NCI-H510A (cell line): ENCODE measurements at regions not wholly inside any gene's neighbourhood (a gene's known extent, or its start where the extent isn't known, plus 50 kb on each side); places are given as distances from the start of the nearest gene placed in this dataset.

ENCODE experiments used
- DNase-seq: peaks from one replicate; lab custom pipeline; 2025; lab: John Stamatoyannopoulos, UW

DNA sequence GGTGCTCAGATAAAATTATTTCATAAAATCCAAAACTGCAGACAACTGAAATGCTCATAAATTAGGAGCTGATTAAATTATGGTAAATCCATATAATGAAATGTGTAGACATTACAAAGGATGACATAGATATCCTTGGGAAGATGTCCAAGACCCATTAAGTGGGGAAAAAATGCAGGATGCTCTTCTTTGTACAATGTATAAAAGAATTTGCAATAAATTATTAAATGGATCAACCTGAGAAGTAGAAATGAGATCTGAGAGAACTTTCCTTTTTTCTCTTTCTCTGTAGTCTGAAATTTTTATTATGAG lies 336.4 kb upstream of the E2F7 start:
- no peak for DNase-seq

DNA sequence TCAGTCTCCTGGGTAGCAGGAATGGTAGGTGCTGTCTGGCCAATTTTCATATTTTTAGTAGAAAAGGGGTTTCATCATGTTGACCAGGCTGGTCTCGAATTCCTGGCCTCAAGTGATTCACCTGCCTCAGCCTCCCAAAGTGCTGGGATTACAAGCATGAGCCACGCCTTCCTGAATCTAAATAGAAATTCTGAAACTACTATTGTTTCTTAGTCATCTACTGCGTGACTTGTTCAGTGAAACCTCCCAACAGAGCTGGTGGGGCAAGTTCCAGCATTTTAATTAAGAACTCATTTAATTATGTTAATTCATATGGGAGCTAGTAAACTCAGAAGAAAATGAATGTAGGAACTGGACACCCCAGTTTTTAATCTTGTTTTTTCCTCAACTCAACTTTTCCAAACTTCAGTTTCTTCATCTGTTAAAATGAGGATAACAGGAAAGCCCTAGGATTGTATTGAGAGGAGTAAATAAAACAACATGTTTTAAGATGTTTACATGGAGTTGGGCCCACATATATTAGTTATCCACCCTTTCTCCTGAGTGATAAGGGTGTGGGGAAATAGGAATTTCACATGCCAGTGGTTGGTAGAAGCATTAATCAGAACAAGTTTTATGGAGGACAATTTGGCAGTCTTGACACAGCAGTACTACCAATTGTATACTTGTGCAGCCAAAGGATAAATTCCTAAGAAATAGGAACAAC lies 335.8 kb upstream of the E2F7 start:
- DNase-seq = no peak

DNA sequence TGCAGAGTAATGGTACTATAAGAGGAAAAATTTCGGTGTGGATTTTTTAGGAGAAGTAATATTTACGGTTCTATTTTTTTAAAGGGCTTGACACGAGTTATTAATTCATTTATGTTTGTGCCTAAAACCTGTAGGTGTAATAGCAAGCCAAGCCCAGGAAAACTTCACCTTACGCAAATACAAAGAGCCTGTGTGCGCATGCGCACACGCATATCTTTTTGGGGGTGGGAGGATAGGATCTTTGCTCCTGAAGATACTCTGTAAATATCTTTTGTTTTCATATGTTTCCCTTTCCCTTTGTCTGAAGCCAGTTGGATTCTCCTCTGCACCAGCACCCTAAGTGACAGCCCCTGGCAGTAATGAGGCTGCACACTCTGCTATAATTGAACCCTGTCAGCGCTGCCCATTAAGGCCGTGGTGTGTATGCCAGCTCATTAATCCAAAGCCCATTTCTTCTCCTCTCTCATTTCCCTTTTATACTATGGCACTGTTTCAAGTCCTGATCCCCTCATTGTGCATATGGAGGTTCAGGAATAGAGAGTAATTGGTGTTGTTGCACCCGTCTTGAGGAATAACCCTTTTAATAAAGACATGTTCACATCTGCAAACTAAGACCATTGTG lies 327.2 kb upstream of the E2F7 start:
- no peak for DNase-seq

DNA sequence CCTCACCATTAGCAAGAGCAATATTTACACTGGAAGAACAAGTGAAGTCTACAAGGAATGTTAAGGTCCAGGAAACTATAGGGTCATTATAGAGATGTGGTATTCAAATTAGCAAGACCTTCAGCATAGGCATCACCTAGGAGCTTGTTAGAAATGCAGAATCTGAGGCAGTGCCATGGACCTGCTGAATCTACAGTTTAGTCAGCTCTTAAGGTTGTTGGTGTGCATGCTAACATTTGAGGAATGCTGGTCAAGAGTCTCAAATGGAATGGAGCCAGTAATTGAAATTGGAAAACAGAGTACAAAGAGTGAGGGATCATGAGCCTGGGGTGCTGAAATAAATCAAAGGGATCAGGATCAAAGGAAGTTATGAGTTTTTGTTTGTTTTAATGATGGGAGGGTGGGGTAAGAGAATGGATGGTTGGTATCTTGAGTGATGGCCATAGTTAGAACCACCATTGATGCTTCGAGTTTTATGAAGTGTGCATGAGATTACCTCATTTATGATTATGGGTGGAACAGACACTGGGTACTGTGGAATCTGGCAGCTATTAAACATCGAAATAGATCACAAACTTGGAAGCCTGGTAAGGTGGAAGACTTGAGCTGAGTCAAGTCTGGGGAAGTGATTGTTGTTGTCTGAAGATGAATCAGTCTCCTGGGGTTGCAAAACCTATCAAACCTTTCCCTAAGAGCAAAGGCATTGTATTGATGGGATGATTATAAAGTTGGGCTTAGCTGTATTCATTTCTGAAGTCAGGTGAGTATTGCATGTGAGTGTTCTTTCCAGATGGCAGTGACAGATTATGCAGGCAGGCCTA lies 323.3 kb upstream of the E2F7 start:
- no peak for DNase-seq

DNA sequence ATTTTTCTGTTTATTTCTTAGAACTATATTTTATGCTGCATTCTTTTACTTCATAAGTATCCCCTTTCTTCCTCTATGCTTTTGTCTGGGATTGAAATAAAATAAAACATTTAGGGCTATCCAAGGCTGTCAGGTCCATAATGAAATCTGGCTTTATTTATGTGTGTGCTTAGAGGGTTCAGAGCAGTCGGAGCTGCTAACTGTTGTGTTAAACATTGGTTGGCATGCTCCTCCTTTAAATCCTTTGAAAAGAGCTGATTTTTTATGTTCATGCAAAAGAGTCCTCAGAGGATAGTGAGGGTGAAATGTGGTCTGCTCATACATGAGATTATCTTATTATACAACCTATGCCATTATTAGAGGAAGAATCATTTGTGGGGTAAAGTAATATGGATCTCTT lies 322.3 kb upstream of the E2F7 start:
- no peak for DNase-seq

DNA sequence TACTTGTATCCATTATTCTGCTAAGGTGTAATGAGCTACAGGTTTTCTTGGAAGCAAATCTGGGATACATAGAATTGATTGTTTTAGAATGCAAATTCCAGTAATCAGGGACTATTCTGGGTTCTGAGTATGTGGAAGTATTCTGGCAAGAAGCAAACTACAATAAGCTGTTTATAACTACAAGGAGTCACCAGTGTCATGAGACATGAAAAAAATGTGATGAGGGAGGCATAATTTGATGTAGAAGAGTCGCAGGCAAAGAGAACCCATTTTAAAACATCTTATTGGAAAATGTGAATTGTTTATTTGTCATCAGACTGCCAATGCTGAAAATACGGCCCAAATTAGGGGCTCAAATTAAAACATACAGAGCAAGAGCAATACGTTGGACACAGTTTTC lies 321.8 kb upstream of the E2F7 start:
- DNase-seq = no peak

DNA sequence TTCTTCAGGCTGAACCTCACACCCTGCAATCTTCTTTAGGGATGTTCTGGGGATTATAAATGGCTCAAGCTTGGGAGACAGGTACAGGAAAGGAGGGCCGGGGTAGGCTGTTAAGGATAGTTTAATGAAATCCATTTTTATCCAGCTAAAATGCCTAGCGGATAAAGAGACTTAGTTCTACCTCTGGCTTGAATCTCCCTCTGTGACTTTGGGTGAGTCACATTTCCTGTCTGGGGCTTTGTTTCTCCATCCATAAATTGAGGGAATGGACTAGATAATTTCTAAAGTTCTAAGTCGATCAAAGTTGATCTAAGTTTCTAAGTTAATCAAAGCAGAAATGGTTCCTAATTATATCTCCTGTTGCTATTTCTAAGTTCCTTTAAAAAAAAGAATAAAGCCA lies 319.6 kb upstream of the E2F7 start:
- DNase-seq = no peak

DNA sequence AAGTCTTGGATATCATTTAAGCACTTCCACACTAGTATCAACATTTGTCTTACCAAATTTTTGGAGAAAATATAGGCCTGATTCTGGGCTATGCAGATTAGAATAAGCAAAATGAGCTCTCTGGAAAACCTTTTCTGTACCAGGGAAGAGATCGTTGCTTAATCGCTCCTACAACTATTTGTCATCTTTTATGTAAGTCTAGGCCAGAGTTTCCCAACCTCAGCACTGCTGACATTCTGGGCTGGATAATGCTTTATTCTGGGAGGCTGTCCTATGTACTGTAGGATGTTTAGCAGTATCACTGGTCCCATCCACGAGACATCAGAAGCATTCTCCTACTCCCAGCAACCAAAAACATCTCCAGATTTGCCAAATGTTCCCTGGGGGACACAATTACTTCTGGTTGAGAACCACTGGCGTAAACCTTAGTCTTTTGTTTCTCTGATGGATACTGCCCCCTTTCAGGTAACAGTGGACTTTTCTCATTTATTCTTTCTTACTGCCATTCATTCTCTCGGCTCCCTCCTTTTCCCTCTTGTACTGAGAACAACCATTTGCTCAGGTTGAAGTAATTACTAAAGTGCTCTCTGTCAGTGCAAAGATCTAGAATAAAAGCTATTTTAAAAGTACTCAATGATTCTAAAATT lies 316.9 kb upstream of the E2F7 start:
- no peak for DNase-seq

DNA sequence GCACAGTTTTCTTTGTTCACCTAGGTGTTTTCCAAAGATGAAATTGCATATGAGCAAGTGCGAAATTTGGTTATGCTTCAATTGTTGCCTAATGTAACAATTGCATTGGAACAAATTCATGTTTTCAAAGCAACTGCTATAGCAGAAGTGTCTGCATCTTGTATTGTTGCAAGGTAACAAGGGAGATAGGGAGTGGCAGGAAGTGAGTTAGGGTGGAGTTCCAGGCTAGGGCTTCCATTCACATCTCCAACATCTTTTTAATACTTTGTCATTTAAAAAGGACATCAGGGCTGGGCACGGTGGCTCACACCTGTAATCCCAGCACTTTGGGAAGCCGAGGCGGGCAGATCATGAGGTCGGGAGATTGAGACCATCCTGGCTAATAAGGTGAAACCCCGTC lies 312.3 kb upstream of the E2F7 start:
- no peak for DNase-seq

DNA sequence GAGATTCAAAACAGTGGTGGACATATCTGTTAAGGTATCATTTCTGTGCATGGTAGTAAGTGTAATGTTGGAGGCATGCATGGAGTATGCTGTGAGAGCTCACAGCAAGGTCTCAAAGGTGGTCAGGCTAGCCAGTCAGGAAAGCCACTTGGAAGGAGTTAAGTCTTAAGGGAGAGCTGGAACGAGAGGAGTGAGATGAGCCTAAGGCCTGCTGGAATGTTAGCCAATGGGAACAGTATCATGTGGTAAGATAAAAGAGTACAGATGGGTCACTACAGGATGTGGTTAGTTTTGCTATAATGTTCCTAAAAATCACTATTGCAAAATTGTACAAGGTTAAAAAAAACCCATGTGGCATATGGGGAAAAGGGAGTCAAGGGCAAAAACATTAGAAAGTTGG lies 311.7 kb upstream of the E2F7 start:
- no peak for DNase-seq

DNA sequence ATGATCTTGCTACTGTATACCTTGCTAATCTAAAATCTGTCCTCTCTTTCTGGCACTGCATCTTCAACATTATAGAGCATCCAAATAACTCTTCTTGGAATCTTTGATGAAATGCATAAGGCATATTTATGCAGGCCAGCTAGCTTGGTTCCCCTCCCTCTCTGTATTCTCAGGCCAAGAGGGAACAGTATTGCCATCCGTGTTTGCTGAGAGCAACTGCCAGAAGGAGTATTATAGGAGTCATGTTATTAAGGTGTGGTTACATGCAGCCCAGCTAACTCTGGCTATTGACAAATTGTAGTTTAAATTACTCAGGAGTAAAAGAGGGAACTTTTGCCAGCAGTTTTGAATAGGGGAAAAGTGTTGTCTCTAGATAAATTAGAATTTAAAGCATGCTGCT lies 309.3 kb upstream of the E2F7 start:
- DNase-seq = no peak

DNA sequence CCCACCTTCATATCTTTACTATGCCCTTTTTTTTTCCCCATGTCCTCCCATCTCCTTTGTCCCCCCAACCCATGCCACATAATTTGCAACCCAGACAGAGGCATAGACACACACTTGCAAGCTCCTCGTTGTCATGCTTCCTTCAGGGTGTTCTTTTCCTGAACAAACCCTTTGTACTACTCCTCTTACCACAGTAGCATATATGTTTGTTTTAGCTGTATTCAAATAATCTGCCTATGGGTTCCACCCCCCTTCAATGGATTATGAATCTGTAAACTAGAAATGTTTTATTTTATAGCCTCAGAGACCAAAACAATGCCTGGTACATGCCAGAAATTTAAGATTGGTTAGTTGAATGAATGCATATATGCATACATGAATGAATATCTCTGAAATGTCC lies 307.1 kb upstream of the E2F7 start:
- DNase-seq = no peak

DNA sequence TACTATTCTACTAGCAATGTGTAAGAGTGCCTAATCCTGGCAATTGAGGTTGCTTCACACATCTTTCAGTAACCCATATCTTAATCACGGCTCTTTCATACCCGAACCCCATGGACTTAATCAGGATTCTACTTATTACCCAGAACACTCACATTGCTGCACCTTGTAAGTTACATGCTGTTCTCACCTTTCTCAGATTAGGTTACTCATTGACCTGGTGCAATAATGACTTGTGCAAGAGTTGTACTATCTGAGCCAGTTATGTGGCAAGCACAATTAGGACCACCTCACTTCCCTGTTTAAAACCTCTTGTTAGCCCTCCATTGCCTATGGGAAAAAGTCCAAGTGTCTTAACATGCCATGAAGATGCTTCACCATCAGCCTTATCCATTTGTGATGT lies 306.7 kb upstream of the E2F7 start:
- no peak for DNase-seq

DNA sequence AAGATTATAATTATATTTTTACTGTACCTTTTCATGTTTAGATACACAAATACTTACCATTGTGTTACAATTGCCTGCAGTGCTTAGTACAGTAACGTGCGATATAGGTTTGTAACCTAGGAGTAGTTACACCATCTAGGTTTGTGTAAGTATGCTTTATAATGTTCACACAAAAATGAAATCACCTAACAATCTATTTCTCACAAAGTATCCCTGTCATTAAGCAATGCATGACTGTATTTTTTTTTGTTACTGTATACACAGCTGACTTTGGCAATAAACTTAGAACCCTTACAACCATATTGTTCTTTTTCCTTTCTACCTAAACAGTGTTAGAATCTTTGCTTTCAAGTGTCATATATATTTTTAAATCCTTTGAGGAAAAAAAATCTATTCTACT lies 303.0 kb upstream of the E2F7 start:
- no peak for DNase-seq

DNA sequence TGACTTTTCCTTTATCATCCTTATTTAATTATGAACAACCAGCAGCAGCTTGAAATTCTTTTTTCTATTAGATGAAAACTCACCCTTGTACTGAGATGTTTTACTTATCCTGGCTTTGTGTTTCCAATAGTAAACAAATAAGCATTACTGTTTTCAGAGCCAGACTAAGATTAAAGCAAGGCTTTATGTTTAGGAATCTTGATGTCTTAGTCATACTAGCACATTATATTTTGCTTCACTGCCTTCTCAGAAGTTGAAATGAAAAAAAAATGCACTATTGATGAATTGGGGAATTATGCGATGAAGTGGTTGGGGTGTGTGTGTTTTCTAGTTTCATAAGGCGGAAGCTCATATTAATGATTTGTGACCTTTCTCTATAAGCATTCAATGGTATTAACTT lies 301.2 kb upstream of the E2F7 start:
- no peak for DNase-seq

DNA sequence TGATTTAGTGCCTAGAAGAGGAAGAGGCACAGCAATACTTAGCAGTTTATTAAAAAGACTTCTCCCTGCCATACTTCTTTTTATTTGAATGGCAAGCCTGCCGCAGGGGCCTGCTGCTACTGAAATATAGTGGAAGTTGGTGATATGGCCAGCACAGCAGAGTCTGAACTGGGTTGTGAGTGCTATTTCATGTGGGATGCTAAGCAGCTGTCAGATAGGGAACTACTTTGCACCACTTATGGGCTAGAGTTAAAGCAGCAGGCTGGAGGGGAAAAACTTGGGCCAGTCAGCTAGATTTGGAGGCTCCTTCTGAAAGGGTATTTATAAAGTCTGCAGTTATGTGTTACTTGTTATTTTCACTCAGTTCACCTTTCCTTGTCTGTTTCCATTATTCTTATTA lies 299.0 kb upstream of the E2F7 start:
- DNase-seq = no peak

DNA sequence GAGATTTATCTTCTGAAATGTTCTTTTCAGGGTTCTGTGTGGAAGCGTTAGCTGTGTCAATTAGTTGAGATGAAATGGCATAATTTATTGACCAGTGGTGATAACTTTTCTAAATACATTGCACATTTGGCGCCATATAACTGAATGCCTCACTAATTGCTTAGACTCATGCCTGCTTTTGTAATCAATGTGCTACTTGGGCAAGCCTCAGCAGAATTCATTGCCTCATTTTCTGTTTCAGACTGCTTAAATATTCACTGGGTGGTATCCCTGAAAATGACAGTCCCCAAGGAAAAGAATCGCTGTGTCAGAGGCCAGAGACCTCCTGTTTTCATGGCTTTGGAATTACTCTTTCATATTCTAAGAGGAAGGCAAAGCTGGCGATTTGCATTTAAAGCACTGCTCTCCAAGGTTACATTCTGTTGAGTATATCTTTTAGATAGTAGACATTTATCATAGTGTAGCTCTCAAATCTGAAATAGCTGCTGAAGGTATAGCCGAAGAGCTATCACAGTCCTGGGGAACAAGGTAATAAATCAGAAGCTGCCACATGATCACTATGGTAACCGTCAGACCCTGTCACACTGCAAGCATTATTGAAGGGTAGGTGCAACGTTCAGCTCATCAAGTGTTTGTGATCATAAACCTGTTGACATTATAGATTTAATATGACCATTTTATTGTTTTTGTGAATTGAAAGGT lies 297.3 kb upstream of the E2F7 start:
- no peak for DNase-seq

DNA sequence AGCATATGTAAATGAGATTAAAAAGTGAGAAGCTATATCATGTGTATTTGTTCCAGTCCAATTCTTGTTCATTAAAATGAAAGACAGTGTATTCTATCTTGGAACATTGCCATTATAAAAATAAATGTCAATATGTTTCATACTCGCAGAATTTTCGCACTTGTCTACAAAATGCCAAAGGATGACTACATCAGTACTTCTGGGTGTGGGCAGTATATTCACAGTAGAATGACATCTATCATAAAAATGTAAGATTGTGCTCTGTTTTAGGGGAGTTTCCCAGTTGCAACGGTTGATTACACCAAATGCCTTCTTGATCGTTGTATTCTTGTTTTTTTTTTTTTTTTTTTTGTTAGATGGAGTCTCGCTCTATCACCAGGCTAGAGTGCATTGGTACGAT lies 292.3 kb upstream of the E2F7 start:
- DNase-seq = no peak

DNA sequence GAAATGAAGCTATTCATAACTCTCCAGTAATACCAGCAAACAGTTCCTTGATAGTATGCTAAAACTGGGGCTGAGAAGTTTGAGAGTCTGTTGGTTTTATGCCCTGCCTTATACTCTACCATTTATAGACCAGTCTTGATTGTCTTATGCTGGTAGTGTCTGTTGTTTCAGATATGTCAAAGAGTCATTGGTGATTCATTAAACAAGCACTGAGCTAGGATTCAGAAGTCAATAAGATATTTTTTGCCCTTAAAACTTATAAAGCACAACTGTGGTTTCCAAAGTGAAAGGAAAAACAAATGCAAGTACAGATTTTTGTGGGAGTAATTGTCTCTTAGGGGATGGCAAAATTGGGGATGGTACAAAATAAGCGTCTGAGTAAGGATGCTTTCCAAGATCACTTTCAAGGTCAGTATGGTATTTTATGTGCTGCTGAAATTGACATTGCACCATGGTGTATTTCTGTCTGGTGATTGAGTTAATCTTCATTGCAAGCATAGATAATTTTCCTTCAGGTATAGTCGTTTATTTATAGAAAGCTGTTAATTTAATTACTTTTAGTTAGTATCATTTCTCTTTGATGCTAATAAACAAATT lies 289.5 kb upstream of the E2F7 start:
- DNase-seq = no peak

DNA sequence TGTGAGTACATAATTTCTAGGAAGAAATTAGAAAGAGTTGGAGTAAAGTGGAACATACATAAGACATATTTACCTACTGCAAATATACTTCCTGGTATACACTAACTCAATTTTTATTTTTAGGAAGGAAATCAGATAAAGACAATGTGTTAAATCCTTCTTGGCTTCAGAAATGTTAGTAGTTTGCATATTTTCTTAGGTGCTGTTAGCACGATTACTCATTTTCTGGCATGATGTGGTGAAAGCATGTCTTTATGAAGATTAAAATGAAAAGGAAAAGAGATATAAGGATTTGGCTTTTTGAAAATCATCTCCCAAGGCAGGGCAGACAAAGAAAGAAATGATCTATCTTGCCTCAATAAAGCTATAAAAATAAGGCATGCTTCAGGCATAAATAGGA lies 287.6 kb upstream of the E2F7 start:
- no peak for DNase-seq

DNA sequence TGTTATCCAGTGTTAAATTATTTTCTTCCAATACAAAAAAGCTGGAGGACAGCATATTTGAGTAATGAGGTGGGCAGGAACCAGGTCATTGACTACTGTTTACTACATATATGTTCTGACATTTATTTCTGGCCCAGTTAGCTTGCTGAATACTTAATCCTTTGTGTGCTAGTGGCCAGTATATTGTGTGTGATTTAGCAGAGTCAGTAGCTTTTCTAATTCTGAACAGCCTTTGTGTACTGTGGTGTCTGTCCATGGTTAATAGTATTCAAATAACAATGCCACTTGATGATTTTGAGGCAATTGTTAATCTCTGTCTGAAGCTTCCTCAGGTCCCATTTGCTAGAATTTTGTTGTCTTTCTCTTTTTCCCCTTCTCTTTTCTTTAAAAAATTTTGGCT lies 286.5 kb upstream of the E2F7 start:
- DNase-seq = no peak
